ENCODE measurements at regions not wholly inside any gene's neighbourhood (a gene's known extent, or its start where the extent isn't known, plus 50 kb on each side); places are given as distances from the start of the nearest gene placed in this dataset.

GRCh38 chr16:5867250-5867649 lies 769.7 kb upstream of the EEF2KMT start:
- no peak for DNase-seq

GRCh38 chr16:5865236-5865635 lies 767.6 kb upstream of the EEF2KMT start:
- no peak for DNase-seq

- DNase-seq = no peak
Observed at GRCh38 chr16:5863071-5863606, 765.5 kb upstream of the EEF2KMT start.

GRCh38 chr16:5862103-5862840 lies 764.7 kb upstream of the EEF2KMT start:
- no peak for DNase-seq

- DNase-seq = no peak
Observed at GRCh38 chr16:5861241-5861640, 763.6 kb upstream of the EEF2KMT start.

- DNase-seq = no peak
Observed at GRCh38 chr16:5858180-5858579, 760.6 kb upstream of the EEF2KMT start.

GRCh38 chr16:5854027-5854426 lies 756.4 kb upstream of the EEF2KMT start:
- no peak for DNase-seq

- no peak for DNase-seq
Observed at GRCh38 chr16:5852151-5852550, 754.6 kb upstream of the EEF2KMT start.

- no peak for DNase-seq
Observed at GRCh38 chr16:5851393-5851982, 753.9 kb upstream of the EEF2KMT start.

- no peak for DNase-seq
Observed at GRCh38 chr16:5850632-5851392, 753.2 kb upstream of the EEF2KMT start.

GRCh38 chr16:5845046-5845445 lies 747.5 kb upstream of the EEF2KMT start:
- no peak for DNase-seq

GRCh38 chr16:5841974-5842373 lies 744.4 kb upstream of the EEF2KMT start:
- DNase-seq = no peak

GRCh38 chr16:5838725-5839124 lies 741.1 kb upstream of the EEF2KMT start:
- no peak for DNase-seq

- no peak for DNase-seq
Observed at GRCh38 chr16:5838071-5838470, 740.5 kb upstream of the EEF2KMT start.

- DNase-seq = no peak
Observed at GRCh38 chr16:5837007-5837670, 739.5 kb upstream of the EEF2KMT start.

GRCh38 chr16:5835876-5836275 lies 738.3 kb upstream of the EEF2KMT start:
- DNase-seq = no peak

- no peak for DNase-seq
Observed at GRCh38 chr16:5826332-5826731, 728.7 kb upstream of the EEF2KMT start.

- no peak for DNase-seq
Observed at GRCh38 chr16:5820472-5820871, 722.9 kb upstream of the EEF2KMT start.

- DNase-seq = no peak
Observed at GRCh38 chr16:5815570-5816237, 718.1 kb upstream of the EEF2KMT start.

- no peak for DNase-seq
Observed at GRCh38 chr16:5801396-5801795, 703.8 kb upstream of the EEF2KMT start.

GRCh38 chr16:5793556-5793955 lies 696.0 kb upstream of the EEF2KMT start:
- no peak for DNase-seq

- no peak for DNase-seq
Observed at GRCh38 chr16:5791011-5791657, 693.5 kb upstream of the EEF2KMT start.
